Upper lobe of left lung (tissue), 6 donors: ENCODE measurements at regions not wholly inside any gene's neighbourhood (a gene's known extent, or its start where the extent isn't known, plus 50 kb on each side); places are given as distances from the start of the nearest gene placed in this dataset.

Experiments used
- ATAC-seq, 2 donors: fragments of 200-7000 bp; cut with Tn5 transposase; one replicate each; pipeline ENCODE4 v1.9.1; 2022; ENCODE audit warnings: mild to moderate bottlenecking in 2 of 2, moderate library complexity in 2 of 2; ENCODE audit not compliant: low FRiP score in 2 of 2
- DNase-seq, 2 donors: peaks; one replicate each; pipeline ENCODE4 v3.0.0-alpha.2; 2019 to 2020
- H3K27ac ChIP-seq, 4 donors: fragments of 200-600 bp; sonication (generic); one replicate each; pipeline ENCODE4 v1.5.1; 2016 to 2019
- H3K27me3 ChIP-seq, 4 donors: fragments of 200-600 bp; sonication (generic); one replicate each; pipeline ENCODE4 v1.5.1; 2017 to 2019
- H3K36me3 ChIP-seq, 4 donors: fragments of 200-600 bp; sonication (generic); one replicate each; pipeline ENCODE4 v1.5.1; 2016 to 2019
- H3K4me1 ChIP-seq, 4 donors: fragments of 200-600 bp; sonication (generic); one replicate each; pipeline ENCODE4 v1.5.1; 2018 to 2019
- H3K4me3 ChIP-seq, 4 donors: fragments of 200-600 bp; sonication (generic); one replicate each; pipeline ENCODE4 v1.5.1; 2017 to 2019; ENCODE audit warnings: mild to moderate bottlenecking in 2 of 4, moderate library complexity in 1 of 4
- H3K9me3 ChIP-seq, 4 donors: fragments of 200-600 bp; sonication (generic); one replicate each; pipeline ENCODE4 v1.5.1; 2018 to 2019
- CTCF ChIP-seq, 6 experiments: fragments of 450-650 bp in 4 of 6; fragments of 200-600 bp in 2 of 6; sonication (generic) in 2 of 6; IDR thresholded peaks; one replicate each; pipeline ENCODE4 v1.5.1; 2016 to 2019; ENCODE audit warnings: antibody characterized with exemption in 6 of 6
- EP300 ChIP-seq, 4 donors: sonication (generic); formaldehyde crosslinking; IDR thresholded peaks; one replicate each; pipeline ENCODE4 v1.5.1; 2017; ENCODE audit warnings: antibody characterized with exemption in 4 of 4, control low read depth in 2 of 4
- POLR2A ChIP-seq, 4 donors: fragments of 450-650 bp; IDR thresholded peaks; one replicate each; pipeline ENCODE4 v1.5.1; 2016 to 2017; ENCODE audit warnings: antibody characterized with exemption in 4 of 4, mild to moderate bottlenecking in 2 of 4
- POLR2AphosphoS5 ChIP-seq, 2 donors: sonication (generic); formaldehyde crosslinking; IDR thresholded peaks; one replicate each; pipeline ENCODE4 v1.5.1; 2017; ENCODE audit warnings: antibody characterized with exemption in 2 of 2
- WGBS, 2 donors: methylation state at CpG; one replicate each; pipeline ENCODE4 v1.1.5; 2017 to 2018; 5-methylcytosine and 5-hydroxymethylcytosine counted together
- donor health status: DM: no; HTN: no; CAD: no; lungs with moderate emphysema.
- donor health status: DM: no; HTN: yes; CAD: no; lungs with severe emphysema.

GRCh38 chr16:55147396-55147795 is 176.6 kb upstream of the IRX6 start:
- no peak for DNase-seq
- no peak for ATAC-seq
- WGBS, 2 donors: 91 to 95% methylated on average over 4 of the region's 4 CpGs

GRCh38 chr16:55149622-55150021 is 174.4 kb upstream of the IRX6 start:
- no peaks in the 10 kb centered on the region for H3K9me3 ChIP-seq
- H3K36me3 ChIP-seq: no peaks in the 10 kb centered on the region
- DNase-seq: no peak
- WGBS, 2 donors: 28 to 44% methylated on average over 4 of the region's 4 CpGs
- no peak overlapping the region for H3K4me3 ChIP-seq
- no peak for ATAC-seq
- no peaks in the 10 kb centered on the region for H3K27me3 ChIP-seq
- H3K4me1 ChIP-seq: peaks cover 0 to 7% (median 0%) of the 10 kb centered on the region in 4 donors
- no peak overlapping the region for H3K27ac ChIP-seq
- TF ChIP-seq EP300 (IDR thresholded peaks at IDR 0.05): no peak
- TF ChIP-seq POLR2AphosphoS5 (IDR thresholded peaks at IDR 0.05): no peak
- TF ChIP-seq POLR2A (IDR thresholded peaks at IDR 0.05): no peak
- TF ChIP-seq CTCF (IDR thresholded peaks at IDR 0.05): no peak

More at GRCh38 chr16:55147396-55147795, 176.6 kb upstream of the IRX6 start:
- H3K4me3 ChIP-seq: no peak overlapping the region
- no peaks in the 10 kb centered on the region for H3K27me3 ChIP-seq
- H3K27ac ChIP-seq: no peak overlapping the region
- H3K9me3 ChIP-seq: no peaks in the 10 kb centered on the region
- no peaks in the 10 kb centered on the region for H3K36me3 ChIP-seq
- peaks cover 0 to 3% (median 0%) of the 10 kb centered on the region in 4 donors for H3K4me1 ChIP-seq
- TF ChIP-seq POLR2A (IDR thresholded peaks at IDR 0.05): no peak
- TF ChIP-seq EP300 (IDR thresholded peaks at IDR 0.05): no peak
- TF ChIP-seq POLR2AphosphoS5 (IDR thresholded peaks at IDR 0.05): no peak
- TF ChIP-seq CTCF (IDR thresholded peaks at IDR 0.05): no peak

GRCh38 chr16:55151561-55152305 is 172.3 kb upstream of the IRX6 start:
- TF ChIP-seq EP300 (IDR thresholded peaks at IDR 0.05) (no peak), POLR2AphosphoS5 (IDR thresholded peaks at IDR 0.05) (no peak), POLR2A (IDR thresholded peaks at IDR 0.05) (no peak)
- H3K9me3 ChIP-seq: no peaks in the 10 kb centered on the region
- ATAC-seq: no peak
- no peaks in the 10 kb centered on the region for H3K36me3 ChIP-seq
- 77 to 80% methylated on average over 9 of the region's 9 CpGs for WGBS, 2 donors
- DNase-seq: no peak
- H3K4me3 ChIP-seq: no peak overlapping the region
- no peaks in the 10 kb centered on the region for H3K27me3 ChIP-seq
- no peak overlapping the region for H3K27ac ChIP-seq
- H3K4me1 ChIP-seq: peaks cover 0 to 9% (median 0%) of the 10 kb centered on the region in 4 donors

GRCh38 chr16:55152875-55153390 is 171.1 kb upstream of the IRX6 start:
- Histone ChIP-seq H3K27ac (no peak overlapping the region), H3K9me3 (no peaks in the 10 kb centered on the region), H3K36me3 (no peaks in the 10 kb centered on the region), H3K4me1 (peaks cover 0 to 9% (median 0%) of the 10 kb centered on the region in 4 donors), H3K4me3 (no peak overlapping the region), H3K27me3 (no peaks in the 10 kb centered on the region)
- ATAC-seq: no peak
- no peak for DNase-seq
- WGBS, 2 donors: 86% methylated on average over 3 of the region's 3 CpGs
- TF ChIP-seq EP300 (IDR thresholded peaks at IDR 0.05) (no peak), CTCF (IDR thresholded peaks at IDR 0.05) (no peak), POLR2A (IDR thresholded peaks at IDR 0.05) (no peak), POLR2AphosphoS5 (IDR thresholded peaks at IDR 0.05) (no peak)

- Histone ChIP-seq H3K4me1 (peaks cover 0 to 9% (median 0%) of the 10 kb centered on the region in 4 donors), H3K27me3 (no peaks in the 10 kb centered on the region), H3K36me3 (no peaks in the 10 kb centered on the region), H3K9me3 (no peaks in the 10 kb centered on the region), H3K4me3 (no peak overlapping the region), H3K27ac (no peak overlapping the region)
- 55 to 66% methylated on average over 4 of the region's 4 CpGs for WGBS, 2 donors
- DNase-seq (no peak), ATAC-seq (no peak)
- no peak for TF ChIP-seq POLR2A (IDR thresholded peaks at IDR 0.05)
- no peak for TF ChIP-seq CTCF (IDR thresholded peaks at IDR 0.05)
- no peak for TF ChIP-seq POLR2AphosphoS5 (IDR thresholded peaks at IDR 0.05)
- no peak for TF ChIP-seq EP300 (IDR thresholded peaks at IDR 0.05)
Measured at GRCh38 chr16:55154262-55154661, 169.7 kb upstream of the IRX6 start.
